CD8-positive, alpha-beta memory T cell (primary cell): ENCODE measurements at regions not wholly inside any gene's neighbourhood (a gene's known extent, or its start where the extent isn't known, plus 50 kb on each side); places are given as distances from the start of the nearest gene placed in this dataset.

ENCODE experiments used
- CTCF ChIA-PET: fragments of 350-600 bp; sonication (Branson Sonifier 250); formaldehyde crosslinking; loops from one replicate; lab custom pipeline; 2021; ENCODE audit warnings: antibody characterized with exemption; lab: Charles Lee
- POLR2A ChIA-PET: fragments of 350-600 bp; sonication (Branson Sonifier 250); formaldehyde crosslinking; loops from one replicate; lab custom pipeline; 2021; ENCODE audit warnings: antibody characterized with exemption; lab: Charles Lee
- DNase-seq, 5 donors: peaks; one replicate each; pipeline versions ENCODE4 v3.0.0 to v3.0.0-alpha.2; 2020 to 2022; ENCODE audit warnings: mixed read lengths in 1 of 5
- H3K27ac ChIP-seq: one replicate; pipeline ENCODE4 v1.7.0; 2013; ENCODE audit warnings: low read depth, mild to moderate bottlenecking, low read length, moderate library complexity
- H3K27me3 ChIP-seq: 2 replicates; pipeline ENCODE4 v1.7.0; 2013; ENCODE audit warnings: low read length, mild to moderate bottlenecking; ENCODE audit not compliant: insufficient read depth, poor library complexity, severe bottlenecking
- H3K36me3 ChIP-seq: 2 replicates; pipeline ENCODE4 v1.7.0; 2013; ENCODE audit warnings: mild to moderate bottlenecking, low read length, moderate library complexity; ENCODE audit not compliant: insufficient read depth
- H3K4me1 ChIP-seq: 2 replicates; pipeline ENCODE4 v1.7.0; 2013; ENCODE audit warnings: mild to moderate bottlenecking, low read length, moderate library complexity; ENCODE audit not compliant: insufficient read depth
- H3K4me3 ChIP-seq: 2 replicates; pipeline ENCODE4 v1.7.0; 2013; ENCODE audit warnings: mild to moderate bottlenecking, low read length
- H3K9me3 ChIP-seq: 2 replicates; pipeline ENCODE4 v1.7.0; 2013; ENCODE audit warnings: mild to moderate bottlenecking, low read length
- H3K27ac Mint-ChIP-seq, 8 donors: one replicate each; pipeline ENCODE4 v1.8.0; 2020 to 2021; ENCODE audit warnings: mixed read lengths in 8 of 8, mild to moderate bottlenecking in 6 of 8, inconsistent platforms in 3 of 8, moderate library complexity in 3 of 8
- H3K27me3 Mint-ChIP-seq, 2 donors: one replicate each; pipeline ENCODE4 v1.8.0; 2020 to 2021; ENCODE audit warnings: mixed read lengths in 2 of 2, mild to moderate bottlenecking in 1 of 2, moderate library complexity in 1 of 2
- H3K36me3 Mint-ChIP-seq, 3 donors: one replicate each; pipeline ENCODE4 v1.8.0; 2020 to 2021; ENCODE audit warnings: mixed read lengths in 3 of 3, inconsistent platforms in 1 of 3, mild to moderate bottlenecking in 1 of 3
- H3K4me1 Mint-ChIP-seq, 3 donors: one replicate each; pipeline ENCODE4 v1.8.0; 2020 to 2021; ENCODE audit warnings: mixed read lengths in 3 of 3, inconsistent platforms in 1 of 3, mild to moderate bottlenecking in 1 of 3
- H3K4me3 Mint-ChIP-seq, 7 donors: one replicate each; pipeline ENCODE4 v1.8.0; 2020 to 2021; ENCODE audit warnings: mixed read lengths in 7 of 7, mild to moderate bottlenecking in 6 of 7, moderate library complexity in 4 of 7, inconsistent platforms in 2 of 7
- H3K9me3 Mint-ChIP-seq, 5 donors: one replicate each; pipeline ENCODE4 v1.8.0; 2020 to 2022; ENCODE audit warnings: mixed read lengths in 5 of 5, mild to moderate bottlenecking in 3 of 5, moderate library complexity in 2 of 5, inconsistent platforms in 1 of 5

- H3K27me3 Mint-ChIP-seq = peaks cover 0 to 1% of the 10 kb centered on the region in 2 donors
- Histone ChIP-seq H3K4me3 (no peak overlapping the region), H3K36me3 (no peaks in the 10 kb centered on the region), H3K4me1 (no peaks in the 10 kb centered on the region), H3K9me3 (no peaks in the 10 kb centered on the region), H3K27me3 (no peaks in the 10 kb centered on the region), H3K27ac (no peak overlapping the region)
- no peaks in the 10 kb centered on the region for H3K36me3 Mint-ChIP-seq
- no peaks in the 10 kb centered on the region for H3K4me1 Mint-ChIP-seq
- H3K9me3 Mint-ChIP-seq = peaks cover 0 to 9% (median 2%) of the 10 kb centered on the region in 5 donors
- CTCF ChIA-PET = no interaction called here
- DNase-seq = no peak
- H3K4me3 Mint-ChIP-seq = no peak overlapping the region
- H3K27ac Mint-ChIP-seq = no peak overlapping the region
- POLR2A ChIA-PET = no interaction called here
Measured at GRCh38 chr9:115978659-115979096, 174.9 kb upstream of the PAPPA start.

- no peak overlapping the region for H3K4me3 ChIP-seq
- Mint-ChIP-seq H3K27ac (no peak overlapping the region), H3K36me3 (no peaks in the 10 kb centered on the region), H3K9me3 (peaks cover 0 to 5% (median 2%) of the 10 kb centered on the region in 5 donors), H3K4me1 (no peaks in the 10 kb centered on the region), H3K4me3 (no peak overlapping the region), H3K27me3 (peaks cover 0 to 1% of the 10 kb centered on the region in 2 donors)
- DNase-seq = no peak
- H3K36me3 ChIP-seq = no peaks in the 10 kb centered on the region
- ChIA-PET POLR2A (no interaction called here), CTCF (no interaction called here)
- no peaks in the 10 kb centered on the region for H3K9me3 ChIP-seq
- no peak overlapping the region for H3K27ac ChIP-seq
- H3K4me1 ChIP-seq = no peaks in the 10 kb centered on the region
- H3K27me3 ChIP-seq = no peaks in the 10 kb centered on the region
Measured at GRCh38 chr9:115980054-115980453, 173.5 kb upstream of the PAPPA start.

- no peak overlapping the region for H3K27ac ChIP-seq
- H3K9me3 ChIP-seq = no peaks in the 10 kb centered on the region
- peaks cover 0 to 1% of the 10 kb centered on the region in 2 donors for H3K27me3 Mint-ChIP-seq
- POLR2A ChIA-PET = no interaction called here
- no peaks in the 10 kb centered on the region for H3K36me3 Mint-ChIP-seq
- no peaks in the 10 kb centered on the region for H3K4me1 ChIP-seq
- H3K4me3 ChIP-seq = no peak overlapping the region
- no peak for DNase-seq
- no peak overlapping the region for H3K4me3 Mint-ChIP-seq
- H3K27me3 ChIP-seq = no peaks in the 10 kb centered on the region
- H3K4me1 Mint-ChIP-seq = no peaks in the 10 kb centered on the region
- H3K36me3 ChIP-seq = no peaks in the 10 kb centered on the region
- CTCF ChIA-PET = no interaction called here
- peaks cover 0 to 5% (median 2%) of the 10 kb centered on the region in 5 donors for H3K9me3 Mint-ChIP-seq
- no peak overlapping the region for H3K27ac Mint-ChIP-seq
Measured at GRCh38 chr9:115980502-115980901, 173.1 kb upstream of the PAPPA start.

- H3K4me1 ChIP-seq = no peaks in the 10 kb centered on the region
- Mint-ChIP-seq H3K4me3 (no peak overlapping the region), H3K4me1 (no peaks in the 10 kb centered on the region), H3K27ac (no peak overlapping the region), H3K9me3 (peaks cover 0 to 4% (median 2%) of the 10 kb centered on the region in 5 donors), H3K27me3 (peaks cover 0 to under 1% of the 10 kb centered on the region in 2 donors), H3K36me3 (no peaks in the 10 kb centered on the region)
- ChIA-PET POLR2A (no interaction called here), CTCF (no interaction called here)
- no peaks in the 10 kb centered on the region for H3K36me3 ChIP-seq
- no peak overlapping the region for H3K27ac ChIP-seq
- no peak for DNase-seq
- no peaks in the 10 kb centered on the region for H3K27me3 ChIP-seq
- H3K4me3 ChIP-seq = no peak overlapping the region
- H3K9me3 ChIP-seq = no peaks in the 10 kb centered on the region
Measured at GRCh38 chr9:115980976-115981375, 172.6 kb upstream of the PAPPA start.

- H3K9me3 ChIP-seq = no peaks in the 10 kb centered on the region
- Mint-ChIP-seq H3K27ac (no peak overlapping the region), H3K27me3 (no peaks in the 10 kb centered on the region), H3K4me3 (no peak overlapping the region), H3K9me3 (peaks cover 0 to 4% (median 2%) of the 10 kb centered on the region in 5 donors), H3K4me1 (no peaks in the 10 kb centered on the region), H3K36me3 (no peaks in the 10 kb centered on the region)
- CTCF ChIA-PET = no interaction called here
- no peaks in the 10 kb centered on the region for H3K36me3 ChIP-seq
- H3K4me1 ChIP-seq = no peaks in the 10 kb centered on the region
- no peak overlapping the region for H3K4me3 ChIP-seq
- POLR2A ChIA-PET = no interaction called here
- no peak for DNase-seq
- no peaks in the 10 kb centered on the region for H3K27me3 ChIP-seq
- H3K27ac ChIP-seq = no peak overlapping the region
Measured at GRCh38 chr9:115983366-115983765, 170.2 kb upstream of the PAPPA start.

GRCh38 chr9:115985657-115986056 is 167.9 kb upstream of the PAPPA start:
- Histone ChIP-seq H3K4me1 (no peaks in the 10 kb centered on the region), H3K36me3 (no peaks in the 10 kb centered on the region), H3K9me3 (no peaks in the 10 kb centered on the region), H3K27me3 (no peaks in the 10 kb centered on the region), H3K4me3 (no peak overlapping the region), H3K27ac (no peak overlapping the region)
- peaks cover 0 to 4% (median 2%) of the 10 kb centered on the region in 5 donors for H3K9me3 Mint-ChIP-seq
- no peak for DNase-seq
- H3K27me3 Mint-ChIP-seq = no peaks in the 10 kb centered on the region
- no peak overlapping the region for H3K27ac Mint-ChIP-seq
- no peaks in the 10 kb centered on the region for H3K36me3 Mint-ChIP-seq
- H3K4me1 Mint-ChIP-seq = no peaks in the 10 kb centered on the region
- POLR2A ChIA-PET = no interaction called here
- H3K4me3 Mint-ChIP-seq = no peak overlapping the region
- CTCF ChIA-PET = no interaction called here

GRCh38 chr9:115986508-115986907 is 167.1 kb upstream of the PAPPA start:
- Histone ChIP-seq H3K27me3 (no peaks in the 10 kb centered on the region), H3K36me3 (no peaks in the 10 kb centered on the region), H3K27ac (no peak overlapping the region), H3K4me3 (no peak overlapping the region), H3K4me1 (no peaks in the 10 kb centered on the region), H3K9me3 (no peaks in the 10 kb centered on the region)
- ChIA-PET POLR2A (no interaction called here), CTCF (no interaction called here)
- H3K4me1 Mint-ChIP-seq = no peaks in the 10 kb centered on the region
- no peak overlapping the region for H3K27ac Mint-ChIP-seq
- no peaks in the 10 kb centered on the region for H3K27me3 Mint-ChIP-seq
- DNase-seq = no peak
- peaks cover 0 to 4% (median 1%) of the 10 kb centered on the region in 5 donors for H3K9me3 Mint-ChIP-seq
- no peaks in the 10 kb centered on the region for H3K36me3 Mint-ChIP-seq
- H3K4me3 Mint-ChIP-seq = no peak overlapping the region

GRCh38 chr9:115988701-115989100 is 164.9 kb upstream of the PAPPA start:
- no peaks in the 10 kb centered on the region for H3K36me3 Mint-ChIP-seq
- no peak for DNase-seq
- Histone ChIP-seq H3K9me3 (no peaks in the 10 kb centered on the region), H3K36me3 (no peaks in the 10 kb centered on the region), H3K27me3 (no peaks in the 10 kb centered on the region), H3K27ac (no peak overlapping the region), H3K4me3 (no peak overlapping the region), H3K4me1 (no peaks in the 10 kb centered on the region)
- peaks cover 0 to 6% (median 4%) of the 10 kb centered on the region in 5 donors for H3K9me3 Mint-ChIP-seq
- H3K4me3 Mint-ChIP-seq = no peak overlapping the region
- POLR2A ChIA-PET = no interaction called here
- H3K4me1 Mint-ChIP-seq = no peaks in the 10 kb centered on the region
- no peaks in the 10 kb centered on the region for H3K27me3 Mint-ChIP-seq
- CTCF ChIA-PET = no interaction called here
- H3K27ac Mint-ChIP-seq = no peak overlapping the region

- ChIA-PET CTCF (no interaction called here), POLR2A (no interaction called here)
- DNase-seq = no peak
- Mint-ChIP-seq H3K9me3 (peaks cover 0 to 6% (median 2%) of the 10 kb centered on the region in 5 donors), H3K27me3 (no peaks in the 10 kb centered on the region), H3K4me3 (no peak overlapping the region), H3K36me3 (no peaks in the 10 kb centered on the region), H3K4me1 (no peaks in the 10 kb centered on the region), H3K27ac (no peak overlapping the region)
- H3K27ac ChIP-seq = no peak overlapping the region
- H3K4me3 ChIP-seq = no peak overlapping the region
- H3K4me1 ChIP-seq = no peaks in the 10 kb centered on the region
- no peaks in the 10 kb centered on the region for H3K27me3 ChIP-seq
- H3K9me3 ChIP-seq = no peaks in the 10 kb centered on the region
- no peaks in the 10 kb centered on the region for H3K36me3 ChIP-seq
Measured at GRCh38 chr9:115989831-115990230, 163.8 kb upstream of the PAPPA start.
